ENCODE measurements at regions not wholly inside any gene's neighbourhood (a gene's known extent, or its start where the extent isn't known, plus 50 kb on each side); places are given as distances from the start of the nearest gene placed in this dataset.
A peak's percentile ranks its signal among the peaks of the same experiment; 100 is the strongest.

GRCh38 chr6:55958790-55959189 is 83.4 kb upstream of the BMP5 start:
- Histone ChIP-seq H3K36me3 (ENCODE audit: insufficient read depth, low read length) (no peaks in the 10 kb centered on the region), H3K27ac (ENCODE audit: low read depth, low read length) (no peak overlapping the region), H3K27me3 (ENCODE audit: insufficient read depth, low read length) (no peaks in the 10 kb centered on the region), H3K4me3 (ENCODE audit: low read depth, low read length) (no peak overlapping the region), H3K79me2 (ENCODE audit: control insufficient read depth, insufficient read depth, low read length, unreplicated experiment) (no peaks in the 10 kb centered on the region), H2AFZ (ENCODE audit: low read length, unreplicated experiment) (no peak overlapping the region), H3K4me1 (ENCODE audit: control insufficient read depth, insufficient read depth, low read length, unreplicated experiment) (no peaks in the 10 kb centered on the region)

GRCh38 chr6:55957961-55958422 is 82.6 kb upstream of the BMP5 start:
- no peaks in the 10 kb centered on the region for H3K79me2 ChIP-seq (ENCODE audit: control insufficient read depth, insufficient read depth, low read length, unreplicated experiment)
- no peaks in the 10 kb centered on the region for H3K36me3 ChIP-seq (ENCODE audit: insufficient read depth, low read length)
- no peak overlapping the region for H2AFZ ChIP-seq (ENCODE audit: low read length, unreplicated experiment)
- H3K27ac ChIP-seq (ENCODE audit: low read depth, low read length), result no peak overlapping the region
- H3K4me1 ChIP-seq (ENCODE audit: control insufficient read depth, insufficient read depth, low read length, unreplicated experiment), result no peaks in the 10 kb centered on the region
- H3K4me3 ChIP-seq (ENCODE audit: low read depth, low read length), result no peak overlapping the region
- no peaks in the 10 kb centered on the region for H3K27me3 ChIP-seq (ENCODE audit: insufficient read depth, low read length)

GRCh38 chr6:55955684-55956083 is 80.3 kb upstream of the BMP5 start:
- no peak overlapping the region for H2AFZ ChIP-seq (ENCODE audit: low read length, unreplicated experiment)
- H3K27ac ChIP-seq (ENCODE audit: low read depth, low read length), result no peak overlapping the region
- H3K27me3 ChIP-seq (ENCODE audit: insufficient read depth, low read length), result no peaks in the 10 kb centered on the region
- H3K4me1 ChIP-seq (ENCODE audit: control insufficient read depth, insufficient read depth, low read length, unreplicated experiment), result no peaks in the 10 kb centered on the region
- H3K79me2 ChIP-seq (ENCODE audit: control insufficient read depth, insufficient read depth, low read length, unreplicated experiment), result no peaks in the 10 kb centered on the region
- H3K36me3 ChIP-seq (ENCODE audit: insufficient read depth, low read length), result no peaks in the 10 kb centered on the region
- no peak overlapping the region for H3K4me3 ChIP-seq (ENCODE audit: low read depth, low read length)

DNA sequence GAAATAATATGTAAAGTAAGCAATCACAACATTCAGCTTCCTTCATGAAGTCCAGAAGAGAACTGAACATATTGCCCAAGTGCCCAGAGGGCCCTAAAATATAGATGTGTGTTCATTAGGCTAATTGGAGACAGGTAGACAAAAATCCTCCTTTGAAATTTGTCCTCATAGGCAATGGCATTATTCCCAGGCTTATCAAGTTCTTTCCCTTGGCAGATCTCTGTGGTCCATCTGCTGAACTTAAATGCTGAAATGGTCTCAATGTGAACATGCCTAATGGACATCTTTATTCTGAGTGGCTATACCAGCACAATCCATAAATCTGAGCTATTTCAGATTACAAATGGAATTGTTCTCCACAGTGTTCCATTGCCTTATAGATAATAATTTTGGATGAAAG is 79.0 kb upstream of the BMP5 start:
- no peak overlapping the region for H3K27ac ChIP-seq (ENCODE audit: low read depth, low read length)
- H3K79me2 ChIP-seq (ENCODE audit: control insufficient read depth, insufficient read depth, low read length, unreplicated experiment), result no peaks in the 10 kb centered on the region
- H3K36me3 ChIP-seq (ENCODE audit: insufficient read depth, low read length), result no peaks in the 10 kb centered on the region
- H3K4me1 ChIP-seq (ENCODE audit: control insufficient read depth, insufficient read depth, low read length, unreplicated experiment), result no peaks in the 10 kb centered on the region
- no peak overlapping the region for H2AFZ ChIP-seq (ENCODE audit: low read length, unreplicated experiment)
- no peak overlapping the region for H3K4me3 ChIP-seq (ENCODE audit: low read depth, low read length)
- H3K27me3 ChIP-seq (ENCODE audit: insufficient read depth, low read length), result no peaks in the 10 kb centered on the region

DNA sequence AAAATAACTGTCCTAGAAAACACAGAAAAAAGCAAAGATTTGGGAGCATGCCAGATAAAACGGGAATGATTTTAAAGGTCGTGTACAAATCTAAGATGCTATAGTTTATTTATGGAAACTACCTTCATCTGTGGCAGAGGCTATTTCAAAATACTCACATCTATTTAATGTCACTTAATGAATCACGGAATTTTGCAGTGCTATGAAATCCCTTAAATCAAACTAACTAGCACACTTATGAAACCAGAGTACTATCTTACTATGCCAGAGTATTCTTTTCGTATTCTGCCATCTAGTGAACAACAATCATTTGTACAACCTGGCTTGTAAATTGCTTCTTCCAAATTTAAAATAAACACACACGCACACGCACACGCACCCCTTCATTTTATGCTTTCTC is 77.9 kb upstream of the BMP5 start:
- Histone ChIP-seq H3K36me3 (ENCODE audit: insufficient read depth, low read length) (no peaks in the 10 kb centered on the region), H3K4me1 (ENCODE audit: control insufficient read depth, insufficient read depth, low read length, unreplicated experiment) (no peaks in the 10 kb centered on the region), H3K27me3 (ENCODE audit: insufficient read depth, low read length) (no peaks in the 10 kb centered on the region), H3K27ac (ENCODE audit: low read depth, low read length) (no peak overlapping the region), H3K4me3 (ENCODE audit: low read depth, low read length) (peak overlapping the region; percentile 67), H3K79me2 (ENCODE audit: control insufficient read depth, insufficient read depth, low read length, unreplicated experiment) (no peaks in the 10 kb centered on the region), H2AFZ (ENCODE audit: low read length, unreplicated experiment) (peak overlapping the region; percentile 62)

- no peak overlapping the region for H3K4me3 ChIP-seq (ENCODE audit: low read depth, low read length)
- H2AFZ ChIP-seq (ENCODE audit: low read length, unreplicated experiment), result no peak overlapping the region
- H3K79me2 ChIP-seq (ENCODE audit: control insufficient read depth, insufficient read depth, low read length, unreplicated experiment), result no peaks in the 10 kb centered on the region
- H3K27ac ChIP-seq (ENCODE audit: low read depth, low read length), result no peak overlapping the region
- H3K27me3 ChIP-seq (ENCODE audit: insufficient read depth, low read length), result no peaks in the 10 kb centered on the region
- no peaks in the 10 kb centered on the region for H3K4me1 ChIP-seq (ENCODE audit: control insufficient read depth, insufficient read depth, low read length, unreplicated experiment)
- H3K36me3 ChIP-seq (ENCODE audit: insufficient read depth, low read length), result no peaks in the 10 kb centered on the region
Observed at GRCh38 chr6:55950071-55950814, 74.9 kb upstream of the BMP5 start.

DNA sequence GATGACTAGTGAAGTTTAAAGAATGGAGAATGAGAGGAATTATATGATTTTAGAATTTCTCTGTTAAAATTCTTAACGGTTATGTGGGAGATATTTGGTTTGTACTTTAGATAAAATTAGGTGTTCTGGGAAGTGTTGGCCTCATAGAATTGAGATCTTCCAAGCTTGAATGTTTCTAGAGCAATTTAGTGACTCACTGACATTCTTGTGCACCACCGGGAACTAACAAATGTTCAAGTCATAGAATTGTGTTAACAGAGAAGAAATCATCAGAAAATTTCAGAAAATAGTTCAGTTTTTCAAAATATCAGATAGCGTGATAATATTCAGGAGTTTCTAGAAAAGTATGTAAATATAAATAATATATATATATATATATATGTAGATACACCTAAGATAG is 67.9 kb upstream of the BMP5 start:
- Histone ChIP-seq H3K36me3 (ENCODE audit: insufficient read depth, low read length) (no peaks in the 10 kb centered on the region), H3K79me2 (ENCODE audit: control insufficient read depth, insufficient read depth, low read length, unreplicated experiment) (no peaks in the 10 kb centered on the region), H3K27me3 (ENCODE audit: insufficient read depth, low read length) (no peaks in the 10 kb centered on the region), H2AFZ (ENCODE audit: low read length, unreplicated experiment) (peak overlapping the region; percentile 7), H3K4me1 (ENCODE audit: control insufficient read depth, insufficient read depth, low read length, unreplicated experiment) (peaks cover 10% of the 10 kb centered on the region), H3K4me3 (ENCODE audit: low read depth, low read length) (no peak overlapping the region), H3K27ac (ENCODE audit: low read depth, low read length) (no peak overlapping the region)

DNA sequence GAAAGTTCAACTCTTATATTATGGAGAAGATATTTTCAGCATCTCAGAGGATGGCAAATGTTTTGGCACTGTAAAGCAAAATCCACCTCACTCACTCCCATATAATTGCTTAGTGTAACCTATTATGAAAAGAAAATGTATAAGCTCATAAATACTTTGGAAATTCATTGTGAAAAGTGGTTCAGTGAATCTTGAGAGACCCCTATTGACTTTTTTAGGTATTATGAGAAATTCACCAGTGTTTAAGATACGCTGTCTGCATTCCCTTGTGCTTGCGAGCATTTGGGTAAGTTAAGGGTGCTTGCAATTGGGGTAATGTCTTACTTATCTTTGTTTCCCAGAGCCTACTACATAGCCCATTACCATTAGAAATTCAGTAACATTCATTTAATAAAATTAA is 66.3 kb upstream of the BMP5 start:
- Histone ChIP-seq H3K27ac (ENCODE audit: low read depth, low read length) (no peak overlapping the region), H3K27me3 (ENCODE audit: insufficient read depth, low read length) (no peaks in the 10 kb centered on the region), H3K36me3 (ENCODE audit: insufficient read depth, low read length) (no peaks in the 10 kb centered on the region), H3K79me2 (ENCODE audit: control insufficient read depth, insufficient read depth, low read length, unreplicated experiment) (no peaks in the 10 kb centered on the region), H2AFZ (ENCODE audit: low read length, unreplicated experiment) (no peak overlapping the region), H3K4me3 (ENCODE audit: low read depth, low read length) (no peak overlapping the region), H3K4me1 (ENCODE audit: control insufficient read depth, insufficient read depth, low read length, unreplicated experiment) (peaks cover 10% of the 10 kb centered on the region)

GRCh38 chr6:55937951-55938690 is 62.7 kb upstream of the BMP5 start:
- H3K27me3 ChIP-seq (ENCODE audit: insufficient read depth, low read length), result no peaks in the 10 kb centered on the region
- peaks cover 3% of the 10 kb centered on the region for H3K4me1 ChIP-seq (ENCODE audit: control insufficient read depth, insufficient read depth, low read length, unreplicated experiment)
- H3K4me3 ChIP-seq (ENCODE audit: low read depth, low read length), result no peak overlapping the region
- no peaks in the 10 kb centered on the region for H3K79me2 ChIP-seq (ENCODE audit: control insufficient read depth, insufficient read depth, low read length, unreplicated experiment)
- H2AFZ ChIP-seq (ENCODE audit: low read length, unreplicated experiment), result no peak overlapping the region
- H3K27ac ChIP-seq (ENCODE audit: low read depth, low read length), result no peak overlapping the region
- no peaks in the 10 kb centered on the region for H3K36me3 ChIP-seq (ENCODE audit: insufficient read depth, low read length)

- H3K4me3 ChIP-seq (ENCODE audit: low read depth, low read length), result no peak overlapping the region
- no peaks in the 10 kb centered on the region for H3K79me2 ChIP-seq (ENCODE audit: control insufficient read depth, insufficient read depth, low read length, unreplicated experiment)
- H3K27me3 ChIP-seq (ENCODE audit: insufficient read depth, low read length), result no peaks in the 10 kb centered on the region
- no peak overlapping the region for H3K27ac ChIP-seq (ENCODE audit: low read depth, low read length)
- H3K4me1 ChIP-seq (ENCODE audit: control insufficient read depth, insufficient read depth, low read length, unreplicated experiment), result no peaks in the 10 kb centered on the region
- no peaks in the 10 kb centered on the region for H3K36me3 ChIP-seq (ENCODE audit: insufficient read depth, low read length)
- no peak overlapping the region for H2AFZ ChIP-seq (ENCODE audit: low read length, unreplicated experiment)
Observed at GRCh38 chr6:55937261-55937947, 62.0 kb upstream of the BMP5 start.
